ENCODE measurements at regions not wholly inside any gene's neighbourhood (a gene's known extent, or its start where the extent isn't known, plus 50 kb on each side); places are given as distances from the start of the nearest gene placed in this dataset.

DNA sequence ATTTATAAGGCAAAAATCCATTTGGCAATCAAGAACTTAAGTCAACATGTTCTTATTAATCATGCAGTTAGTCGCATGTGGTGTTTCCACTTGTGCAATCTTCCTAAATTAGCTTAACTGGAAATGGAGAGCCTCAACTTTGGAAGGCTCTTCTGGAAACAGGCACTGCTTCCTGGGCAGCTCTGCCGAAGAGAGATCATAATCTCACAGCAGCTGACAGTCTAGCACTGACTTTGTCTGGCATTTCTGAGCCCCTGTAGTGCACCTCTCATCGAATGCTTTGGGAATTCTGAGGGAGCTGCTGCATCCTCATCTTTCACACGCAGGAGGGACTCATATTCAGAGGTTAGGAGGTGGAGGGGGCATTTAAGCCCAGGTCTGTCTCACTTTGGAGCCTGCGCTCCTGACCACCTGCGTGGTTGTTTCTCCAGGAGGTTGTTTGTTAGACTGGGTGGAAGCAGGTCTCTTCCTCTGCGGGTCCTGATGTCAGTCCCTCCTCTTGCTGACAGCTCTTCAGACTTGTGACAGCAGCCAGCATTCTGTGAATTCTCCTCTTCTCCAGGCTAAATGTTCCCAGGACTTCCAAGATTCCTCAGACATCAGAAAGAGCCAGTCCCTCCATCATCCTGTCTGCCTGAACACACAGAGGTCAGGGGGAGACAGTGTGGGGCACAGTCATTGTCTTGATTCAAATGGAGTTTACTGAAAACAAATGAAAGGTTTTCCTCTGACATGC is 100.4 kb upstream of the GJB6 start:
- ChIA-PET CTCF (no interaction called here), POLR2A (no interaction called here)
- TF ChIP-seq FOXK2 (IDR thresholded peaks at IDR 0.05) (no peak), NFRKB (IDR thresholded peaks at IDR 0.05) (no peak), FOXA1 (IDR thresholded peaks at IDR 0.05) (no peak), ZNF384 (IDR thresholded peaks at IDR 0.05) (no peak), ELF4 (IDR thresholded peaks at IDR 0.05) (no peak), FOXM1 (IDR thresholded peaks at IDR 0.05; ENCODE audit: borderline replicate concordance) (no peak), SP1 (IDR thresholded peaks at IDR 0.05) (no peak), SUZ12 (IDR thresholded peaks at IDR 0.05) (no peak), BHLHE40 (IDR thresholded peaks at IDR 0.05; ENCODE audit: borderline replicate concordance) (no peak), ARNT (IDR thresholded peaks at IDR 0.05) (no peak), CTBP1 (IDR thresholded peaks at IDR 0.05; ENCODE audit: borderline replicate concordance) (no peak), HDGF (IDR thresholded peaks at IDR 0.05; ENCODE audit: borderline replicate concordance) (no peak), L3MBTL2 (conservative IDR thresholded peaks at IDR 0.05) (no peak), LEF1 (IDR thresholded peaks at IDR 0.05; ENCODE audit: borderline replicate concordance) (no peak), TARDBP (IDR thresholded peaks at IDR 0.05) (no peak)
- TF ChIP-seq, protein P1, sequence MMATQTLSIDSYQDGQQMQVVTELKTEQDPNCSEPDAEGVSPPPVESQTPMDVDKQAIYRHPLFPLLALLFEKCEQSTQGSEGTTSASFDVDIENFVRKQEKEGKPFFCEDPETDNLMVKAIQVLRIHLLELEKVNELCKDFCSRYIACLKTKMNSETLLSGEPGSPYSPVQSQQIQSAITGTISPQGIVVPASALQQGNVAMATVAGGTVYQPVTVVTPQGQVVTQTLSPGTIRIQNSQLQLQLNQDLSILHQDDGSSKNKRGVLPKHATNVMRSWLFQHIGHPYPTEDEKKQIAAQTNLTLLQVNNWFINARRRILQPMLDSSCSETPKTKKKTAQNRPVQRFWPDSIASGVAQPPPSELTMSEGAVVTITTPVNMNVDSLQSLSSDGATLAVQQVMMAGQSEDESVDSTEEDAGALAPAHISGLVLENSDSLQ (IDR thresholded peaks at IDR 0.05): no peak

DNA sequence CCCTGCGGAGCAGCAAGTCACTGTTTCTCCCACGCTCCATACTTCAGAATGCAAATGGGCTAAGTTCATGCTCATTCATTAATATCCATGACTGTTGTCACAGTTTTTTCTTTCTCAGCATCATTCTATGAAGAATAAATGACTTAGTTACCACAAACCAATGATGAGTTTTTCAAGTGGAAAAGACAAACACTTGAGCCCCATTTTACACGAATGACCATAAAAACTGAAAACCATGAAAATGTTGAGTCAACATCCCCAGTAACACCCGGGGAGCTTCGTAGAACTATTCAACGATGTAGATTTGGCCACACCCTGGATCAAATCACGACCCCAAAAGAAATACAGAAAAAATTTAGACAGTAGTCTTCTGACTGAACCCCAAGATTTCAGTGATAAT is 99.8 kb upstream of the GJB6 start:
- TF ChIP-seq, protein P1 (IDR thresholded peaks at IDR 0.05): no peak
- TF ChIP-seq HDGF (IDR thresholded peaks at IDR 0.05; ENCODE audit: borderline replicate concordance) (no peak), ELF4 (IDR thresholded peaks at IDR 0.05) (no peak), NFRKB (IDR thresholded peaks at IDR 0.05) (no peak), CTBP1 (IDR thresholded peaks at IDR 0.05; ENCODE audit: borderline replicate concordance) (no peak), FOXK2 (IDR thresholded peaks at IDR 0.05) (no peak), ARNT (IDR thresholded peaks at IDR 0.05) (no peak), SP1 (IDR thresholded peaks at IDR 0.05) (no peak), ZNF384 (IDR thresholded peaks at IDR 0.05) (no peak), FOXA1 (IDR thresholded peaks at IDR 0.05) (no peak), LEF1 (IDR thresholded peaks at IDR 0.05; ENCODE audit: borderline replicate concordance) (no peak), SUZ12 (IDR thresholded peaks at IDR 0.05) (no peak), FOXM1 (IDR thresholded peaks at IDR 0.05; ENCODE audit: borderline replicate concordance) (no peak), TARDBP (IDR thresholded peaks at IDR 0.05) (no peak), BHLHE40 (IDR thresholded peaks at IDR 0.05; ENCODE audit: borderline replicate concordance) (no peak), L3MBTL2 (conservative IDR thresholded peaks at IDR 0.05) (no peak)
- ChIA-PET CTCF (interaction anchor here (0.6 kb wide), 1 partner anchor 95 kb away, joined by 4 read pairs; no protein-coding TSS in a partner anchor), POLR2A (no interaction called here)
- no peak for DNase-seq (ENCODE audit: extremely low spot score)

More for the DNA sequence above, 100.4 kb upstream of the GJB6 start:
- DNase-seq (ENCODE audit: extremely low spot score): no peak

DNA sequence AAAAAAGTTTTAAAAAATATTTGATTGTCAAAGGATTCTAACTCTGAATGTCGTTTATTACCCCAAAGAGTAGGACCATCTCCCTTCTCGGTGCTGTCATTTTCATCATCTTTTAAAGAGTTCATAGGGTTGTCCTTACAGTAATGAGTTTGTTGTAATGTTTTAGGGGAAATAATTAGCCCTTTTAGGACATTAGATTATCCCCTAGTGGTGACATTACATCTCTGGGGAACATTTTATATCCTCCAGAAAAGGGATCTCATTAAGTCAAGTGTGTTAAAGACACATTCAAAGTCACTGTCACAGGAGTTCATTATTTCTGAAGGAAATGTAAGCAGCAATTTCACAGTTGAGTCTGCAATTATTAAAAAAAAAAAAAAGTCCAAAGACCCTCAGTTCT is 99.3 kb upstream of the GJB6 start:
- ChIA-PET POLR2A (no interaction called here), CTCF (interaction anchor here (0.6 kb wide), 1 partner anchor 95 kb away, joined by 4 read pairs; no protein-coding TSS in a partner anchor)
- TF ChIP-seq, protein P1 (IDR thresholded peaks at IDR 0.05): no peak
- TF ChIP-seq FOXA1 (IDR thresholded peaks at IDR 0.05) (no peak), ELF4 (IDR thresholded peaks at IDR 0.05) (no peak), FOXK2 (IDR thresholded peaks at IDR 0.05) (no peak), HDGF (IDR thresholded peaks at IDR 0.05; ENCODE audit: borderline replicate concordance) (no peak), ZNF384 (IDR thresholded peaks at IDR 0.05) (no peak), TARDBP (IDR thresholded peaks at IDR 0.05) (no peak), CTBP1 (IDR thresholded peaks at IDR 0.05; ENCODE audit: borderline replicate concordance) (no peak), ARNT (IDR thresholded peaks at IDR 0.05) (no peak), FOXM1 (IDR thresholded peaks at IDR 0.05; ENCODE audit: borderline replicate concordance) (no peak), SP1 (IDR thresholded peaks at IDR 0.05) (no peak), SUZ12 (IDR thresholded peaks at IDR 0.05) (no peak), LEF1 (IDR thresholded peaks at IDR 0.05; ENCODE audit: borderline replicate concordance) (no peak), BHLHE40 (IDR thresholded peaks at IDR 0.05; ENCODE audit: borderline replicate concordance) (no peak), NFRKB (IDR thresholded peaks at IDR 0.05) (no peak), L3MBTL2 (conservative IDR thresholded peaks at IDR 0.05) (no peak)
- DNase-seq (ENCODE audit: extremely low spot score): no peak

DNA sequence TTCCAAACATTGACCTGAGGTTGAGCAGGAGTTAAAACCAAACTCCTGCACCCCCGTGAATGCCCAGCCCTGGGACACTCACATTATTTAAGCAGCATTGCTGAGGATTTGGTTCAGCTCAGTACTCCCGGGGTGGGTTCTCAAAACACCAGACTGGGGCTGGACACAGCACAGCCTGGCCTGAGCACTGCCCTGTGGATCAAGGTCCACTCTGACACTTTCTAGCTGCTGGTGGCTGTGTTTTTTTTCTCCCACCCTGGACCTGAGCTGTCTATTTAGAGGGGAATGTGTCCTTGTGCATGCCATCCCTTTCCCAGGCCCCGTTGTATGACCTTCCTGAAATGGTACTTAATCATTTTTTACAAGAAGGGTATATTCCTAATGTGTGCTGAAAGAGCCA is 94.7 kb upstream of the GJB6 start:
- no peak for DNase-seq (ENCODE audit: extremely low spot score)
- CTCF ChIA-PET: no interaction called here
- TF ChIP-seq ZNF384 (IDR thresholded peaks at IDR 0.05) (no peak), HDGF (IDR thresholded peaks at IDR 0.05; ENCODE audit: borderline replicate concordance) (no peak), ARNT (IDR thresholded peaks at IDR 0.05) (no peak), NFRKB (IDR thresholded peaks at IDR 0.05) (no peak), LEF1 (IDR thresholded peaks at IDR 0.05; ENCODE audit: borderline replicate concordance) (no peak), FOXA1 (IDR thresholded peaks at IDR 0.05) (no peak), L3MBTL2 (conservative IDR thresholded peaks at IDR 0.05) (no peak), CTBP1 (IDR thresholded peaks at IDR 0.05; ENCODE audit: borderline replicate concordance) (no peak), FOXM1 (IDR thresholded peaks at IDR 0.05; ENCODE audit: borderline replicate concordance) (no peak), SP1 (IDR thresholded peaks at IDR 0.05) (no peak), FOXK2 (IDR thresholded peaks at IDR 0.05) (no peak), ELF4 (IDR thresholded peaks at IDR 0.05) (no peak)
- TF ChIP-seq, protein P1 (IDR thresholded peaks at IDR 0.05): no peak
- POLR2A ChIA-PET: no interaction called here

DNA sequence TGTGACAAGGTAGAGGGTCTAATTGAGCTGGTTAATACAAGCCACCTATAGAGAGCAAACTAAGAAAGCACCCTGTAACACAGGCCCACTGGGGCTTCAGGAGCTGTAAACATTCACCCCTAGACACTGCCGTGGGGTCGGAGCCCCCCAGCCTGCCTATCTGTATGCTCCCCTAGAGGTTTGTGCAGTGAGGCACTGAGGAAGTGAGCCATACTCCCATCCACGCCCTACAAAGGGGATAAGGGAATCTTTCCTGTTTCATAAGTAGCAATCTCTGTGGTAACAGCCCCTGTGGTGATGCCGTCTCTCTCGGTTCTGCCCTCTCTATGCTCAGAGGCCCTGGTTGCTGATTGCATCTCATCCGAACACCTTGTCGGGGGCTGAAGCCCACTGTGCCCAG is 94.2 kb upstream of the GJB6 start:
- CTCF ChIA-PET: no interaction called here
- no peak for DNase-seq (ENCODE audit: extremely low spot score)
- POLR2A ChIA-PET: no interaction called here
- TF ChIP-seq, protein P1 (IDR thresholded peaks at IDR 0.05): no peak
- TF ChIP-seq ARNT (IDR thresholded peaks at IDR 0.05): no peak
- TF ChIP-seq FOXK2 (IDR thresholded peaks at IDR 0.05): no peak
- no peak for TF ChIP-seq FOXM1 (IDR thresholded peaks at IDR 0.05; ENCODE audit: borderline replicate concordance)
- TF ChIP-seq BHLHE40 (IDR thresholded peaks at IDR 0.05; ENCODE audit: borderline replicate concordance): no peak
- TF ChIP-seq LEF1 (IDR thresholded peaks at IDR 0.05; ENCODE audit: borderline replicate concordance): no peak
- TF ChIP-seq HDGF (IDR thresholded peaks at IDR 0.05; ENCODE audit: borderline replicate concordance): no peak
- TF ChIP-seq FOXA1 (IDR thresholded peaks at IDR 0.05): no peak
- TF ChIP-seq NFRKB (IDR thresholded peaks at IDR 0.05): no peak
- no peak for TF ChIP-seq ZNF384 (IDR thresholded peaks at IDR 0.05)
- no peak for TF ChIP-seq L3MBTL2 (conservative IDR thresholded peaks at IDR 0.05)
- TF ChIP-seq SUZ12 (IDR thresholded peaks at IDR 0.05): no peak
- TF ChIP-seq TARDBP (IDR thresholded peaks at IDR 0.05): no peak
- TF ChIP-seq CTBP1 (IDR thresholded peaks at IDR 0.05; ENCODE audit: borderline replicate concordance): no peak
